GM12874 (cell line): ENCODE measurements at regions not wholly inside any gene's neighbourhood (a gene's known extent, or its start where the extent isn't known, plus 50 kb on each side); places are given as distances from the start of the nearest gene placed in this dataset.

Experiments
- CTCF ChIP-seq: IDR thresholded peaks from 2 replicates; pipeline ENCODE4 v1.5.1; 2011; ENCODE audit warnings: low read depth, mild to moderate bottlenecking, control low read depth, low read length, moderate library complexity; ENCODE audit not compliant: insufficient read depth

- TF ChIP-seq CTCF: no peak
These were observed 378.5 kb downstream of the PIK3C3 start for GRCh38 chr18:42333558-42333957.

- TF ChIP-seq CTCF: no peak
These were observed 379.9 kb downstream of the PIK3C3 start for GRCh38 chr18:42334931-42335330.

GRCh38 chr18:42336139-42336538 lies 381.1 kb downstream of the PIK3C3 start:
- no peak for TF ChIP-seq CTCF

- TF ChIP-seq CTCF: no peak
These were observed 383.6 kb downstream of the PIK3C3 start for GRCh38 chr18:42338683-42339082.

GRCh38 chr18:42339372-42339771 lies 384.3 kb downstream of the PIK3C3 start:
- no peak for TF ChIP-seq CTCF

- no peak for TF ChIP-seq CTCF
These were observed 385.5 kb downstream of the PIK3C3 start for GRCh38 chr18:42340423-42341009.

- no peak for TF ChIP-seq CTCF
These were observed 386.4 kb downstream of the PIK3C3 start for GRCh38 chr18:42341423-42341822.
